Neural progenitor cell (in vitro differentiated cells): ENCODE measurements at regions not wholly inside any gene's neighbourhood (a gene's known extent, or its start where the extent isn't known, plus 50 kb on each side); places are given as distances from the start of the nearest gene placed in this dataset.
A peak's percentile ranks its signal among the peaks of the same experiment; 100 is the strongest.

ENCODE experiments used
- DNase-seq: peaks from one replicate; pipeline ENCODE4 v3.0.0-alpha.2; 2016; ENCODE audit warnings: low spot score
- H2AFZ ChIP-seq: fragments of 200-600 bp; sonication (generic); replicated peaks from 2 replicates; pipeline ENCODE4 v1.6.1; 2016; ENCODE audit warnings: antibody characterized with exemption
- H3F3A ChIP-seq: fragments of 200-600 bp; sonication (generic); 2 replicates; pipeline ENCODE4 v1.6.1; 2016; ENCODE audit warnings: antibody characterized with exemption, low read depth
- H3K27ac ChIP-seq: fragments of 200-600 bp; sonication (generic); 2 replicates; pipeline ENCODE4 v1.5.1; 2016; ENCODE audit warnings: mild to moderate bottlenecking
- H3K27me3 ChIP-seq: fragments of 200-600 bp; sonication (generic); 2 replicates; pipeline ENCODE4 v1.6.1; 2016; ENCODE audit warnings: mild to moderate bottlenecking, moderate library complexity
- H3K36me3 ChIP-seq: fragments of 200-600 bp; sonication (generic); 2 replicates; pipeline ENCODE4 v1.5.1; 2016
- H3K4me1 ChIP-seq: fragments of 200-600 bp; sonication (generic); 2 replicates; pipeline ENCODE4 v1.6.1; 2016; ENCODE audit warnings: mixed run types
- H3K4me2 ChIP-seq: fragments of 200-600 bp; sonication (generic); 2 replicates; pipeline ENCODE4 v1.6.1; 2016
- H3K4me3 ChIP-seq: fragments of 200-600 bp; sonication (generic); 2 replicates; pipeline ENCODE4 v1.5.1; 2016
- H3K79me2 ChIP-seq: fragments of 200-600 bp; sonication (generic); 2 replicates; pipeline ENCODE4 v1.6.1; 2016; ENCODE audit warnings: low read depth
- H3K9ac ChIP-seq: fragments of 200-600 bp; sonication (generic); 2 replicates; pipeline ENCODE4 v1.6.1; 2016
- H3K9me3 ChIP-seq: fragments of 200-600 bp; sonication (generic); 2 replicates; pipeline ENCODE4 v1.5.1; 2016; ENCODE audit warnings: low read depth
- H4K20me1 ChIP-seq: fragments of 200-600 bp; sonication (generic); 2 replicates; pipeline ENCODE4 v1.6.1; 2016; ENCODE audit warnings: low read depth
- H3K27ac Mint-ChIP-seq: 3 replicates; pipeline ENCODE4 v1.8.0; 2021; ENCODE audit warnings: mixed read lengths
- H3K27me3 Mint-ChIP-seq: 2 replicates; pipeline ENCODE4 v1.8.0; 2022; ENCODE audit warnings: low read depth, mild to moderate bottlenecking, inconsistent platforms, moderate library complexity, mixed read lengths; ENCODE audit not compliant: insufficient read depth
- H3K36me3 Mint-ChIP-seq: 3 replicates; pipeline ENCODE4 v1.8.0; 2021; ENCODE audit warnings: mixed read lengths
- H3K4me1 Mint-ChIP-seq: 3 replicates; pipeline ENCODE4 v1.8.0; 2021; ENCODE audit warnings: mixed read lengths
- H3K4me3 Mint-ChIP-seq: 3 replicates; pipeline ENCODE4 v1.8.0; 2021; ENCODE audit warnings: mild to moderate bottlenecking, moderate library complexity, mixed read lengths
- H3K9me3 Mint-ChIP-seq: 3 replicates; pipeline ENCODE4 v1.8.0; 2020; ENCODE audit warnings: mixed read lengths
- CTCF ChIP-seq: fragments of 200-600 bp; sonication (generic); IDR thresholded peaks from 2 replicates; pipeline ENCODE4 v1.5.1; 2017; ENCODE audit warnings: antibody characterized with exemption, mild to moderate bottlenecking
- EZH2 ChIP-seq: fragments of 200-600 bp; sonication (generic); IDR thresholded peaks from 2 replicates; pipeline ENCODE4 v1.6.1; 2017; ENCODE audit warnings: antibody characterized with exemption, mild to moderate bottlenecking, moderate library complexity
- EZH2phosphoT487 ChIP-seq: fragments of 200-600 bp; sonication (generic); IDR thresholded peaks from 2 replicates; pipeline ENCODE4 v1.6.1; 2017; ENCODE audit warnings: antibody characterized with exemption

DNA sequence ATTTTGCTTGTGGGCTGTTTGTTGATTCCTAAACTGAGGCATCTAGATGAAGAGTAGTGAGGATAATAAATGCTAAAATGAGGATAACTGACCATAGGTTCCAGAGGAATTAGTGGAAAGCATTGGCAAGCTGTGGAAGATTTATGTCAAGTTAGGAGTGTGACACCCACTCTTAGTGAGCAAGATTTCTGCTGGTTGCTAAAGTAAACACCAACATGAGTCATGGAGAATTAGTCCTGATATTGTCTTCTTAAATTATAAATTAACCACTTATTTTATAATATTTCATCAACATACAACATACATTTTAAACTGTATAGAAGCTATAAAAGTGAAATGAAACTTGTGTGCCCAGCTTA is 328.2 kb downstream of the RPL10L start:
- Histone ChIP-seq H3K9ac (no peak overlapping the region), H3K27ac (no peak overlapping the region), H3K4me2 (no peak overlapping the region), H3K79me2 (no peaks in the 10 kb centered on the region), H3K9me3 (no peaks in the 10 kb centered on the region), H3F3A (no peaks in the 10 kb centered on the region), H3K36me3 (no peaks in the 10 kb centered on the region), H3K27me3 (no peaks in the 10 kb centered on the region), H3K4me3 (no peak overlapping the region), H4K20me1 (no peaks in the 10 kb centered on the region), H3K4me1 (peaks cover 19% of the 10 kb centered on the region), H2AFZ (no peak overlapping the region)
- Mint-ChIP-seq H3K27me3 (no peaks in the 10 kb centered on the region), H3K4me1 (peaks cover 2% of the 10 kb centered on the region), H3K9me3 (no peaks in the 10 kb centered on the region), H3K27ac (no peak overlapping the region), H3K4me3 (no peak overlapping the region), H3K36me3 (no peaks in the 10 kb centered on the region)
- TF ChIP-seq CTCF (no peak), EZH2 (no peak), EZH2phosphoT487 (no peak)
- DNase-seq = no peak

DNA sequence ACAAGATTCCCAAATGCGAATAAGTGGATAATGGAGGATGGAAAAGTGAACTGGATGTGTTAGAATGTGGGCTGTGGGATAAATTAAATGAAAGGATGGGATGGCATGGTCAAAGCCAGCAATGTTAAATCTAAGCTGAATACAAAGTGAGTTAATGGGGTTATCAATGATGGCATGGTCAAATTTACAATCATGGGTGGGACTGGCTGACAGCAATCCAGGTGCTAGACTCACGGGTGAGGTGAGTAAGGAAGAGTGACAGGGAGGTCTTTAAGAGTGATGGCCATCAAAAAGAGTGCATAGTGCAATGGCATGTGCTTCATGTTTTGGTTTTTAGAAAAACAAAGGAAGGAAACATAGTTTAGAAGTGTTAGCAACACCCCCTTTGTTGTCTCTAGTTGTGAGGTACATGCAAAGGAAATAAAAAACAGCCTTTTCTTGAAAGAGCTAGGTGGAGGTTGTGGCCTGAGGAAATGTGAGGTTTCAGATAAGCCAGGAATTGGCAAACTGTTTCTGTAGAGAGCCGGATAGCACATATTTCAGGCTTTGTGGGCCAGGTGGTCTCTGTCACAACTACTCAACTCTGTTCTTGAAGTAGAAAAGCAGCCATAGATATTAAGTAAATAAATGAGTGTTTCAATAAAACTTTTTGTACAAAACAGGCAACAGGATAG is 328.7 kb downstream of the RPL10L start:
- peaks cover 19% of the 10 kb centered on the region for H3K4me1 ChIP-seq
- Mint-ChIP-seq H3K27me3 (no peaks in the 10 kb centered on the region), H3K27ac (no peak overlapping the region), H3K9me3 (no peaks in the 10 kb centered on the region), H3K36me3 (no peaks in the 10 kb centered on the region), H3K4me3 (no peak overlapping the region), H3K4me1 (no peaks in the 10 kb centered on the region)
- H2AFZ ChIP-seq = no peak overlapping the region
- peak overlapping the region; percentile 43 for H3K4me2 ChIP-seq
- no peaks in the 10 kb centered on the region for H3K27me3 ChIP-seq
- H3K79me2 ChIP-seq = no peaks in the 10 kb centered on the region
- no peak for DNase-seq
- H3K36me3 ChIP-seq = no peaks in the 10 kb centered on the region
- H3K27ac ChIP-seq = no peak overlapping the region
- no peaks in the 10 kb centered on the region for H3K9me3 ChIP-seq
- H3K4me3 ChIP-seq = no peak overlapping the region
- TF ChIP-seq EZH2 = no peak
- no peak for TF ChIP-seq EZH2phosphoT487
- no peak for TF ChIP-seq CTCF
- H3F3A ChIP-seq = no peaks in the 10 kb centered on the region
- no peaks in the 10 kb centered on the region for H4K20me1 ChIP-seq
- no peak overlapping the region for H3K9ac ChIP-seq

- H3K27ac Mint-ChIP-seq = no peak overlapping the region
- H3K4me2 ChIP-seq = peak overlapping the region; percentile 43
- no peaks in the 10 kb centered on the region for H3K27me3 Mint-ChIP-seq
These were observed 329.5 kb downstream of the RPL10L start for GRCh38 chr14:46322076-46322475.

More at GRCh38 chr14:46322076-46322475, 329.5 kb downstream of the RPL10L start:
- H3K9me3 Mint-ChIP-seq = no peaks in the 10 kb centered on the region
- Histone ChIP-seq H3K36me3 (no peaks in the 10 kb centered on the region), H3K4me1 (peaks cover 19% of the 10 kb centered on the region), H4K20me1 (no peaks in the 10 kb centered on the region), H3F3A (no peaks in the 10 kb centered on the region), H3K27me3 (no peaks in the 10 kb centered on the region), H3K79me2 (no peaks in the 10 kb centered on the region), H3K9me3 (no peaks in the 10 kb centered on the region), H3K27ac (no peak overlapping the region), H2AFZ (no peak overlapping the region), H3K9ac (no peak overlapping the region), H3K4me3 (no peak overlapping the region)
- TF ChIP-seq EZH2phosphoT487 = no peak
- TF ChIP-seq CTCF = no peak
- no peak for TF ChIP-seq EZH2
- H3K36me3 Mint-ChIP-seq = no peaks in the 10 kb centered on the region
- DNase-seq = peak; percentile 57
- H3K4me3 Mint-ChIP-seq = no peak overlapping the region
- H3K4me1 Mint-ChIP-seq = no peaks in the 10 kb centered on the region
